HG02852 (cell line): ENCODE measurements at regions not wholly inside any gene's neighbourhood (a gene's known extent, or its start where the extent isn't known, plus 50 kb on each side); places are given as distances from the start of the nearest gene placed in this dataset.

Source experiments
- ATAC-seq: cut with Tn5 transposase; IDR thresholded peaks from one replicate; pipeline ENCODE4 v1.9.1; 2021; ENCODE audit warnings: mild to moderate bottlenecking, moderate library complexity; ENCODE audit not compliant: unreplicated experiment

- no peak for ATAC-seq
These were observed 678.4 kb downstream of the MED13L start for GRCh38 chr12:115598871-115599811.

GRCh38 chr12:115597157-115597712 lies 680.3 kb downstream of the MED13L start:
- no peak for ATAC-seq

- no peak for ATAC-seq
These were observed 689.4 kb downstream of the MED13L start for GRCh38 chr12:115588131-115588530.

GRCh38 chr12:115584156-115584555 lies 693.3 kb downstream of the MED13L start:
- ATAC-seq, result no peak

GRCh38 chr12:115583591-115583990 lies 693.9 kb downstream of the MED13L start:
- ATAC-seq, result no peak

- ATAC-seq, result no peak
These were observed 700.1 kb downstream of the MED13L start for GRCh38 chr12:115577401-115577800.

- no peak for ATAC-seq
These were observed 702.7 kb downstream of the MED13L start for GRCh38 chr12:115574826-115575225.

GRCh38 chr12:115572440-115572839 lies 705.1 kb downstream of the MED13L start:
- peak; percentile 96 for ATAC-seq

- no peak for ATAC-seq
These were observed 706.0 kb downstream of the MED13L start for GRCh38 chr12:115571446-115571845.

- no peak for ATAC-seq
These were observed 706.5 kb downstream of the MED13L start for GRCh38 chr12:115571027-115571426.

- no peak for ATAC-seq
These were observed 707.3 kb downstream of the MED13L start for GRCh38 chr12:115570069-115570777.

- no peak for ATAC-seq
These were observed 708.0 kb downstream of the MED13L start for GRCh38 chr12:115569345-115570068.

- no peak for ATAC-seq
These were observed 719.2 kb downstream of the MED13L start for GRCh38 chr12:115558281-115558680.

- ATAC-seq, result no peak
These were observed 723.9 kb downstream of the MED13L start for GRCh38 chr12:115553622-115554021.

GRCh38 chr12:115543269-115543668 lies 734.2 kb downstream of the MED13L start:
- no peak for ATAC-seq

- no peak for ATAC-seq
These were observed 734.8 kb downstream of the MED13L start for GRCh38 chr12:115542656-115543055.

GRCh38 chr12:115541891-115542421 lies 735.5 kb downstream of the MED13L start:
- no peak for ATAC-seq

GRCh38 chr12:115528466-115528865 lies 749.0 kb downstream of the MED13L start:
- ATAC-seq, result no peak

- ATAC-seq, result peak; percentile 60
These were observed 755.6 kb downstream of the MED13L start for GRCh38 chr12:115521771-115522409.

- no peak for ATAC-seq
These were observed 757.6 kb downstream of the MED13L start for GRCh38 chr12:115519887-115520286.
